ENCODE measurements at regions not wholly inside any gene's neighbourhood (a gene's known extent, or its start where the extent isn't known, plus 50 kb on each side); places are given as distances from the start of the nearest gene placed in this dataset.
"Not testable (repeated sequence)": the region's sequence is repeated elsewhere in the genome, so short reads cannot be mapped to it uniquely, and the experiment has no call there.

DNA sequence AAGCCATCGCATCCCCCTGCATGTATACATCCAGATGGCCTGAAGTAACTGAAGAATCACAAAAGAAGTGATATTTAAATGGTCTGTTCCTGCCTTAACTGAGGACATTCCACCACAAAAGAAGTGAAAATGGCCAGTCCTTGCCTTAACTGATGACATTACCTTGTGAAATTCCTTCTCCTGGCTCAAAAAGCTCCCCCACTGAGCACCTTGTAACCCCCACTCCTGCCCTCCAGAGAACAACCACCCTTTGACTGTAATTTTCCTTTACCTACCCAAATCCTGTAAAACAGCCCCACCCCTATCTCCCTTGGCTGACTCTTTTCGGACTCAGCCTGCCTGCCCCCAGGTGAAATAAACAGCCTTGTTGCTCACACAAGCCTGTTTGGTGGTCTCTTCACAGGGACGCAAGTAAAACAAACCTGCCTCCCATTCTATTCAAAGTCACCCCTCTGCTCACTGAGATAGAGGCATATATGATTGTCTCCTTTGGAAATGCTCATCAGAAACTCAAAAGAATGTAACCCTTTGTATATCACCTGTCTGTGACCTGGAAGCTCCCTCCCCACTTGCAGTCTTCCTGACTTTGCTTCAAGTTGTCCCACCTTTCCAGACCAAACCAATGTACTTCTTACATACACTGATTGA lies 227.0 kb upstream of the TACR3 start:
- BruUV-seq (replicated peaks); H3K4me2 ChIP-seq (ENCODE audit: low read length); POLR2A ChIA-PET: not testable (repeated sequence)

DNA sequence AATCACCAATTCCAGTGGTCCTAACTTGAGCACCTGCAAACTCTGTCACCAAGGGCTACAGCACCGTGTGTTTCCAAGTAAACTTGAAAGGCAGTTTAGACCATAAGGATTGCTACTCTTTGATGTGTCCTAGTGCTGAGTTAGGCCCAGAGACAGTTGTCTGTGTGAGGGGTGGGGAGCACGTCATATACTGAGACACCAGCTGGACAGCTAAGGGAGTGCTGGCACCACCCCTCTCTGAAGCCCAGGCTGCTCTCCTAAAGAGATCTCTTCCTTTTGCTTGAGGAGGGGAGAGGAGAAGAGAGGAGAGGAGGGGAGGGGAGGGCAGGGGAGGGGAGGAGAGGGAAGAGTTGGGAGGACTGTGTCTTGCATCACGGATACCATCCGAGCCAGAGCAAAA lies 218.7 kb upstream of the TACR3 start:
- Histone ChIP-seq H2AFZ (ENCODE audit: low read depth, low read length, poor library complexity, severe bottlenecking) (no peak overlapping the region), H3K9me3 (ENCODE audit: control insufficient read depth in 1 of 2, insufficient read depth in 1 of 2, low read depth in 1 of 2, low read length in 2 of 2) (no peaks in the 10 kb centered on the region), H4K20me1 (ENCODE audit: insufficient read depth) (no peaks in the 10 kb centered on the region), H3K4me3 (replicated peaks in 1 of 2; ENCODE audit: low read depth in 1 of 2, low read length in 2 of 2) (no peak overlapping the region), H3K4me2 (ENCODE audit: low read length) (no peak overlapping the region), H3K9ac (ENCODE audit: low read length) (no peak overlapping the region), H3K27me3 (ENCODE audit: insufficient read depth, low read length) (no peaks in the 10 kb centered on the region), H3K27ac (ENCODE audit: low read depth, low read length) (no peak overlapping the region), H3K4me1 (ENCODE audit: control insufficient read depth in 1 of 2, insufficient read depth in 2 of 2, low read length in 2 of 2) (no peaks in the 10 kb centered on the region), H3K36me3 (ENCODE audit: control insufficient read depth in 1 of 2, insufficient read depth in 2 of 2, low read length in 2 of 2) (no peaks in the 10 kb centered on the region), H3K79me2 (ENCODE audit: insufficient read depth, low read length) (no peaks in the 10 kb centered on the region), H3K9me2 (ENCODE audit: insufficient read depth) (no peaks in the 10 kb centered on the region)
- intact Hi-C loops (cut with micrococcal nuclease): loop anchor here (10.0 kb wide), 2 partner anchors 834 to 1314 kb away; no protein-coding TSS in a partner anchor
- ChIA-PET CTCF (no interaction called here), RAD21 (ENCODE audit: low non-redundant PET in 1 of 2, low total read pairs in 2 of 2, uncharacterized antibody in 2 of 2, unreplicated experiment in 2 of 2) (no interaction called here), POLR2A (no interaction called here)
- BruUV-seq (replicated peaks): no TSS peak
- ATAC-seq (no peak), DNase-seq (ENCODE audit: low read depth, low spot score) (no peak)
- TF ChIP-seq, protein P1, sequence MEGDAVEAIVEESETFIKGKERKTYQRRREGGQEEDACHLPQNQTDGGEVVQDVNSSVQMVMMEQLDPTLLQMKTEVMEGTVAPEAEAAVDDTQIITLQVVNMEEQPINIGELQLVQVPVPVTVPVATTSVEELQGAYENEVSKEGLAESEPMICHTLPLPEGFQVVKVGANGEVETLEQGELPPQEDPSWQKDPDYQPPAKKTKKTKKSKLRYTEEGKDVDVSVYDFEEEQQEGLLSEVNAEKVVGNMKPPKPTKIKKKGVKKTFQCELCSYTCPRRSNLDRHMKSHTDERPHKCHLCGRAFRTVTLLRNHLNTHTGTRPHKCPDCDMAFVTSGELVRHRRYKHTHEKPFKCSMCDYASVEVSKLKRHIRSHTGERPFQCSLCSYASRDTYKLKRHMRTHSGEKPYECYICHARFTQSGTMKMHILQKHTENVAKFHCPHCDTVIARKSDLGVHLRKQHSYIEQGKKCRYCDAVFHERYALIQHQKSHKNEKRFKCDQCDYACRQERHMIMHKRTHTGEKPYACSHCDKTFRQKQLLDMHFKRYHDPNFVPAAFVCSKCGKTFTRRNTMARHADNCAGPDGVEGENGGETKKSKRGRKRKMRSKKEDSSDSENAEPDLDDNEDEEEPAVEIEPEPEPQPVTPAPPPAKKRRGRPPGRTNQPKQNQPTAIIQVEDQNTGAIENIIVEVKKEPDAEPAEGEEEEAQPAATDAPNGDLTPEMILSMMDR (IDR thresholded peaks at IDR 0.05 in 2 of 3, conservative IDR thresholded peaks at IDR 0.05 in 1 of 3; ENCODE audit: borderline replicate concordance in 1 of 3, insufficient read depth in 1 of 3, low read depth in 2 of 3, low read length in 2 of 3): no peak
- TF ChIP-seq RAD21 (IDR thresholded peaks at IDR 0.05; ENCODE audit: low read depth) (no peak), POLR2AphosphoS5 (IDR thresholded peaks at IDR 0.05; ENCODE audit: low read depth, low read length) (no peak), SIN3A (IDR thresholded peaks at IDR 0.05; ENCODE audit: low read depth) (no peak), SP1 (IDR thresholded peaks at IDR 0.05; ENCODE audit: low read depth) (no peak), JUND (IDR thresholded peaks at IDR 0.05) (no peak), ZNF274 (IDR thresholded peaks at IDR 0.05; ENCODE audit: low read depth, low read length) (no peak), POLR2A (IDR thresholded peaks at IDR 0.05; ENCODE audit: borderline replicate concordance, extremely low read depth, insufficient read depth, insufficient read length) (no peak), CBX3 (IDR thresholded peaks at IDR 0.05; ENCODE audit: low read depth) (no peak), SRF (IDR thresholded peaks at IDR 0.05; ENCODE audit: low read depth) (no peak), TCF7L2 (IDR thresholded peaks at IDR 0.05; ENCODE audit: borderline replicate concordance, extremely low read depth, insufficient read depth, insufficient read length) (no peak)
- TF ChIP-seq, protein P2, sequence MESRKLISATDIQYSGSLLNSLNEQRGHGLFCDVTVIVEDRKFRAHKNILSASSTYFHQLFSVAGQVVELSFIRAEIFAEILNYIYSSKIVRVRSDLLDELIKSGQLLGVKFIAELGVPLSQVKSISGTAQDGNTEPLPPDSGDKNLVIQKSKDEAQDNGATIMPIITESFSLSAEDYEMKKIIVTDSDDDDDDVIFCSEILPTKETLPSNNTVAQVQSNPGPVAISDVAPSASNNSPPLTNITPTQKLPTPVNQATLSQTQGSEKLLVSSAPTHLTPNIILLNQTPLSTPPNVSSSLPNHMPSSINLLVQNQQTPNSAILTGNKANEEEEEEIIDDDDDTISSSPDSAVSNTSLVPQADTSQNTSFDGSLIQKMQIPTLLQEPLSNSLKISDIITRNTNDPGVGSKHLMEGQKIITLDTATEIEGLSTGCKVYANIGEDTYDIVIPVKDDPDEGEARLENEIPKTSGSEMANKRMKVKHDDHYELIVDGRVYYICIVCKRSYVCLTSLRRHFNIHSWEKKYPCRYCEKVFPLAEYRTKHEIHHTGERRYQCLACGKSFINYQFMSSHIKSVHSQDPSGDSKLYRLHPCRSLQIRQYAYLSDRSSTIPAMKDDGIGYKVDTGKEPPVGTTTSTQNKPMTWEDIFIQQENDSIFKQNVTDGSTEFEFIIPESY (IDR thresholded peaks at IDR 0.05; ENCODE audit: extremely low read depth, insufficient replicate concordance, low read length): no peak
- TF ChIP-seq, protein P3, sequence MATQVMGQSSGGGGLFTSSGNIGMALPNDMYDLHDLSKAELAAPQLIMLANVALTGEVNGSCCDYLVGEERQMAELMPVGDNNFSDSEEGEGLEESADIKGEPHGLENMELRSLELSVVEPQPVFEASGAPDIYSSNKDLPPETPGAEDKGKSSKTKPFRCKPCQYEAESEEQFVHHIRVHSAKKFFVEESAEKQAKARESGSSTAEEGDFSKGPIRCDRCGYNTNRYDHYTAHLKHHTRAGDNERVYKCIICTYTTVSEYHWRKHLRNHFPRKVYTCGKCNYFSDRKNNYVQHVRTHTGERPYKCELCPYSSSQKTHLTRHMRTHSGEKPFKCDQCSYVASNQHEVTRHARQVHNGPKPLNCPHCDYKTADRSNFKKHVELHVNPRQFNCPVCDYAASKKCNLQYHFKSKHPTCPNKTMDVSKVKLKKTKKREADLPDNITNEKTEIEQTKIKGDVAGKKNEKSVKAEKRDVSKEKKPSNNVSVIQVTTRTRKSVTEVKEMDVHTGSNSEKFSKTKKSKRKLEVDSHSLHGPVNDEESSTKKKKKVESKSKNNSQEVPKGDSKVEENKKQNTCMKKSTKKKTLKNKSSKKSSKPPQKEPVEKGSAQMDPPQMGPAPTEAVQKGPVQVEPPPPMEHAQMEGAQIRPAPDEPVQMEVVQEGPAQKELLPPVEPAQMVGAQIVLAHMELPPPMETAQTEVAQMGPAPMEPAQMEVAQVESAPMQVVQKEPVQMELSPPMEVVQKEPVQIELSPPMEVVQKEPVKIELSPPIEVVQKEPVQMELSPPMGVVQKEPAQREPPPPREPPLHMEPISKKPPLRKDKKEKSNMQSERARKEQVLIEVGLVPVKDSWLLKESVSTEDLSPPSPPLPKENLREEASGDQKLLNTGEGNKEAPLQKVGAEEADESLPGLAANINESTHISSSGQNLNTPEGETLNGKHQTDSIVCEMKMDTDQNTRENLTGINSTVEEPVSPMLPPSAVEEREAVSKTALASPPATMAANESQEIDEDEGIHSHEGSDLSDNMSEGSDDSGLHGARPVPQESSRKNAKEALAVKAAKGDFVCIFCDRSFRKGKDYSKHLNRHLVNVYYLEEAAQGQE (IDR thresholded peaks at IDR 0.05; ENCODE audit: low read depth): no peak

More for the DNA sequence above, 227.0 kb upstream of the TACR3 start:
- H3K9ac ChIP-seq (ENCODE audit: low read length); intact Hi-C loops (cut with micrococcal nuclease); H3K4me1 ChIP-seq (ENCODE audit: control insufficient read depth in 1 of 2, insufficient read depth in 2 of 2, low read length in 2 of 2); H3K27me3 ChIP-seq (ENCODE audit: insufficient read depth, low read length); H3K27ac ChIP-seq (ENCODE audit: low read depth, low read length); H3K9me3 ChIP-seq (ENCODE audit: control insufficient read depth in 1 of 2, insufficient read depth in 1 of 2, low read depth in 1 of 2, low read length in 2 of 2); H3K9me2 ChIP-seq (ENCODE audit: insufficient read depth); DNase-seq (ENCODE audit: low read depth, low spot score); H3K4me3 ChIP-seq (replicated peaks in 1 of 2; ENCODE audit: low read depth in 1 of 2, low read length in 2 of 2); H3K79me2 ChIP-seq (ENCODE audit: insufficient read depth, low read length); CTCF ChIA-PET; ATAC-seq; H2AFZ ChIP-seq (ENCODE audit: low read depth, low read length, poor library complexity, severe bottlenecking); H4K20me1 ChIP-seq (ENCODE audit: insufficient read depth); H3K36me3 ChIP-seq (ENCODE audit: control insufficient read depth in 1 of 2, insufficient read depth in 2 of 2, low read length in 2 of 2); RAD21 ChIA-PET (ENCODE audit: low non-redundant PET in 1 of 2, low total read pairs in 2 of 2, uncharacterized antibody in 2 of 2, unreplicated experiment in 2 of 2): not testable (repeated sequence)
